ENCODE measurements at regions not wholly inside any gene's neighbourhood (a gene's known extent, or its start where the extent isn't known, plus 50 kb on each side); places are given as distances from the start of the nearest gene placed in this dataset.

GRCh38 chr3:99499235-99500158 is 138.9 kb upstream of the COL8A1 start:
- TF ChIP-seq CTCF (IDR thresholded peaks at IDR 0.05), result peak in 3 of 4 experiments; percentile 33 to 62 (median 56)
- no peak for TF ChIP-seq POLR2A (IDR thresholded peaks at IDR 0.05)

Measured in sigmoid colon (tissue), 3 donors.